Activated CD4-positive, alpha-beta T cell treated with anti-CD3 and anti-CD28 coated beads for 36 hours (primary cell): ENCODE measurements at regions not wholly inside any gene's neighbourhood (a gene's known extent, or its start where the extent isn't known, plus 50 kb on each side); places are given as distances from the start of the nearest gene placed in this dataset.

Experiments used
- ATAC-seq: fragments of 200-7000 bp; cut with Tn5 transposase; one replicate; pipeline ENCODE4 v1.10.0; 2021; ENCODE audit warnings: mild to moderate bottlenecking, moderate library complexity
- CTCF ChIA-PET: fragments of 350-600 bp; sonication (Branson Sonifier 250); formaldehyde crosslinking; loops from one replicate; lab custom pipeline; 2021; ENCODE audit warnings: antibody characterized with exemption; lab: Charles Lee
- POLR2A ChIA-PET: fragments of 350-600 bp; sonication (Branson Sonifier 250); formaldehyde crosslinking; loops from one replicate; lab custom pipeline; 2021; ENCODE audit warnings: antibody characterized with exemption, inconsistent platforms; lab: Charles Lee
- DNase-seq: peaks from one replicate; pipeline ENCODE4 v3.0.0-alpha.2; 2020
- H3K27ac Mint-ChIP-seq: one replicate; pipeline ENCODE4 v1.8.0; 2021; ENCODE audit warnings: mixed read lengths
- H3K27me3 Mint-ChIP-seq: one replicate; pipeline ENCODE4 v1.8.0; 2021; ENCODE audit warnings: mixed read lengths
- H3K36me3 Mint-ChIP-seq: one replicate; pipeline ENCODE4 v1.8.0; 2021; ENCODE audit warnings: low read depth, mixed read lengths
- H3K4me1 Mint-ChIP-seq: one replicate; pipeline ENCODE4 v1.8.0; 2021; ENCODE audit warnings: mixed read lengths
- H3K4me3 Mint-ChIP-seq: one replicate; pipeline ENCODE4 v1.8.0; 2021; ENCODE audit warnings: mild to moderate bottlenecking, moderate library complexity, mixed read lengths
- H3K9me3 Mint-ChIP-seq: one replicate; pipeline ENCODE4 v1.8.0; 2021; ENCODE audit warnings: low read depth, mixed read lengths
- intact Hi-C, 2 experiments: fragments of 100-400 bp; cut with DNase I in 1 of 2; cut with micrococcal nuclease in 1 of 2; formaldehyde crosslinking; loops; one replicate each; pipeline versions ENCODE4 v1.14.2 to v1.15.1; 2022 to 2024; cut with DNase I, micrococcal nuclease

GRCh38 chr5:75002271-75002670 lies 50.1 kb downstream of the GCNT4 start:
- intact Hi-C loops, result no loop called here
- ChIA-PET CTCF (interaction anchor here (1.4 kb wide), 1 partner anchor 17 kb away, joined by 3 read pairs; no protein-coding TSS in a partner anchor), POLR2A (no interaction called here)
- H3K4me3 Mint-ChIP-seq, result no peak overlapping the region
- H3K9me3 Mint-ChIP-seq, result peaks cover 6% of the 10 kb centered on the region
- ATAC-seq, result no peak
- no peak overlapping the region for H3K27ac Mint-ChIP-seq
- H3K4me1 Mint-ChIP-seq, result no peaks in the 10 kb centered on the region
- H3K27me3 Mint-ChIP-seq, result no peaks in the 10 kb centered on the region
- no peak for DNase-seq
- H3K36me3 Mint-ChIP-seq, result peaks cover 9% of the 10 kb centered on the region

- CTCF ChIA-PET, result no interaction called here
- no peak overlapping the region for H3K4me3 Mint-ChIP-seq
- intact Hi-C loops, result no loop called here
- DNase-seq (no peak), ATAC-seq (no peak)
- no peaks in the 10 kb centered on the region for H3K27me3 Mint-ChIP-seq
- H3K36me3 Mint-ChIP-seq, result no peaks in the 10 kb centered on the region
- H3K27ac Mint-ChIP-seq, result no peak overlapping the region
- POLR2A ChIA-PET, result no interaction called here
- H3K9me3 Mint-ChIP-seq, result no peaks in the 10 kb centered on the region
- no peaks in the 10 kb centered on the region for H3K4me1 Mint-ChIP-seq
Measured at GRCh38 chr5:74995926-74996325, 56.4 kb downstream of the GCNT4 start.

- no peaks in the 10 kb centered on the region for H3K27me3 Mint-ChIP-seq
- H3K9me3 Mint-ChIP-seq, result no peaks in the 10 kb centered on the region
- no peak overlapping the region for H3K27ac Mint-ChIP-seq
- ChIA-PET POLR2A (no interaction called here), CTCF (interaction anchor here (0.9 kb wide), 1 partner anchor 342 kb away, joined by 4 read pairs; the partner anchor contains the start of gene HMGCR)
- H3K36me3 Mint-ChIP-seq, result no peaks in the 10 kb centered on the region
- intact Hi-C loops, result no loop called here
- H3K4me1 Mint-ChIP-seq, result no peaks in the 10 kb centered on the region
- DNase-seq (no peak), ATAC-seq (no peak)
- H3K4me3 Mint-ChIP-seq, result no peak overlapping the region
Measured at GRCh38 chr5:74994826-74995225, 57.5 kb downstream of the GCNT4 start.

GRCh38 chr5:74993743-74994142 lies 58.6 kb downstream of the GCNT4 start:
- POLR2A ChIA-PET, result no interaction called here
- H3K9me3 Mint-ChIP-seq, result no peaks in the 10 kb centered on the region
- H3K4me3 Mint-ChIP-seq, result no peak overlapping the region
- DNase-seq (no peak), ATAC-seq (no peak)
- no peaks in the 10 kb centered on the region for H3K4me1 Mint-ChIP-seq
- H3K27ac Mint-ChIP-seq, result no peak overlapping the region
- no peaks in the 10 kb centered on the region for H3K27me3 Mint-ChIP-seq
- intact Hi-C loops, result no loop called here
- no peaks in the 10 kb centered on the region for H3K36me3 Mint-ChIP-seq
- CTCF ChIA-PET, result no interaction called here

GRCh38 chr5:74992791-74993190 lies 59.6 kb downstream of the GCNT4 start:
- Mint-ChIP-seq H3K4me1 (no peaks in the 10 kb centered on the region), H3K4me3 (no peak overlapping the region), H3K27ac (no peak overlapping the region), H3K9me3 (peaks cover 5% of the 10 kb centered on the region), H3K36me3 (no peaks in the 10 kb centered on the region), H3K27me3 (no peaks in the 10 kb centered on the region)
- intact Hi-C loops, result no loop called here
- CTCF ChIA-PET, result interaction anchor here (0.9 kb wide), 1 partner anchor 1174 kb away, joined by 3 read pairs; no protein-coding TSS in a partner anchor
- no peak for ATAC-seq
- DNase-seq, result no peak
- POLR2A ChIA-PET, result no interaction called here

GRCh38 chr5:74991522-74991921 lies 60.8 kb downstream of the GCNT4 start:
- CTCF ChIA-PET, result no interaction called here

GRCh38 chr5:74990194-74990593 lies 62.2 kb downstream of the GCNT4 start:
- intact Hi-C loops, result no loop called here
- Mint-ChIP-seq H3K36me3 (no peaks in the 10 kb centered on the region), H3K27ac (no peak overlapping the region), H3K9me3 (peaks cover 5% of the 10 kb centered on the region), H3K4me3 (no peak overlapping the region), H3K27me3 (no peaks in the 10 kb centered on the region), H3K4me1 (no peaks in the 10 kb centered on the region)
- no peak for DNase-seq
- no peak for ATAC-seq
- ChIA-PET POLR2A (no interaction called here), CTCF (no interaction called here)

More at GRCh38 chr5:74991522-74991921, 60.8 kb downstream of the GCNT4 start:
- POLR2A ChIA-PET, result no interaction called here
- Mint-ChIP-seq H3K4me1 (no peaks in the 10 kb centered on the region), H3K27me3 (no peaks in the 10 kb centered on the region), H3K9me3 (peaks cover 5% of the 10 kb centered on the region), H3K27ac (no peak overlapping the region), H3K4me3 (no peak overlapping the region), H3K36me3 (no peaks in the 10 kb centered on the region)
- intact Hi-C loops, result no loop called here
- ATAC-seq, result no peak
- DNase-seq, result no peak

GRCh38 chr5:74988273-74988983 lies 63.9 kb downstream of the GCNT4 start:
- CTCF ChIA-PET, result no interaction called here
- Mint-ChIP-seq H3K4me1 (no peaks in the 10 kb centered on the region), H3K36me3 (no peaks in the 10 kb centered on the region), H3K9me3 (peaks cover 5% of the 10 kb centered on the region), H3K4me3 (no peak overlapping the region), H3K27me3 (no peaks in the 10 kb centered on the region), H3K27ac (no peak overlapping the region)
- DNase-seq (no peak), ATAC-seq (no peak)
- POLR2A ChIA-PET, result no interaction called here
- intact Hi-C loops, result no loop called here

- POLR2A ChIA-PET, result no interaction called here
- DNase-seq (no peak), ATAC-seq (no peak)
- H3K9me3 Mint-ChIP-seq, result peaks cover 6% of the 10 kb centered on the region
- no peak overlapping the region for H3K27ac Mint-ChIP-seq
- CTCF ChIA-PET, result no interaction called here
- H3K36me3 Mint-ChIP-seq, result peaks cover 3% of the 10 kb centered on the region
- intact Hi-C loops, result no loop called here
- no peaks in the 10 kb centered on the region for H3K27me3 Mint-ChIP-seq
- H3K4me1 Mint-ChIP-seq, result peaks cover 18% of the 10 kb centered on the region
- no peak overlapping the region for H3K4me3 Mint-ChIP-seq
Measured at GRCh38 chr5:74978345-74978744, 74.0 kb downstream of the GCNT4 start.

GRCh38 chr5:74977471-74977870 lies 74.9 kb downstream of the GCNT4 start:
- no peak for ATAC-seq
- peaks cover 3% of the 10 kb centered on the region for H3K36me3 Mint-ChIP-seq
- no peaks in the 10 kb centered on the region for H3K27me3 Mint-ChIP-seq
- no peak overlapping the region for H3K4me3 Mint-ChIP-seq
- DNase-seq, result no peak
- H3K27ac Mint-ChIP-seq, result no peak overlapping the region
- ChIA-PET POLR2A (no interaction called here), CTCF (no interaction called here)
- intact Hi-C loops, result no loop called here
- H3K4me1 Mint-ChIP-seq, result peaks cover 18% of the 10 kb centered on the region
- peaks cover 6% of the 10 kb centered on the region for H3K9me3 Mint-ChIP-seq

- Mint-ChIP-seq H3K27me3 (no peaks in the 10 kb centered on the region), H3K27ac (no peak overlapping the region), H3K4me1 (peaks cover 18% of the 10 kb centered on the region), H3K9me3 (peaks cover 9% of the 10 kb centered on the region), H3K36me3 (peaks cover 3% of the 10 kb centered on the region), H3K4me3 (no peak overlapping the region)
- POLR2A ChIA-PET, result no interaction called here
- CTCF ChIA-PET, result no interaction called here
- ATAC-seq (no peak), DNase-seq (no peak)
- intact Hi-C loops, result no loop called here
Measured at GRCh38 chr5:74976651-74977050, 75.7 kb downstream of the GCNT4 start.

GRCh38 chr5:74975582-74975981 lies 76.8 kb downstream of the GCNT4 start:
- Mint-ChIP-seq H3K9me3 (peaks cover 10% of the 10 kb centered on the region), H3K27me3 (no peaks in the 10 kb centered on the region), H3K36me3 (peaks cover 3% of the 10 kb centered on the region), H3K4me3 (no peak overlapping the region), H3K27ac (peak overlapping the region; percentile 37), H3K4me1 (peaks cover 18% of the 10 kb centered on the region)
- DNase-seq (no peak), ATAC-seq (no peak)
- intact Hi-C loops, result no loop called here
- POLR2A ChIA-PET, result no interaction called here
- CTCF ChIA-PET, result no interaction called here
